Neural progenitor cell (in vitro differentiated cells): ENCODE measurements at regions not wholly inside any gene's neighbourhood (a gene's known extent, or its start where the extent isn't known, plus 50 kb on each side); places are given as distances from the start of the nearest gene placed in this dataset.

Experiments
- DNase-seq: peaks from one replicate; pipeline ENCODE4 v3.0.0-alpha.2; 2016; ENCODE audit warnings: low spot score
- H2AFZ ChIP-seq: fragments of 200-600 bp; sonication (generic); replicated peaks from 2 replicates; pipeline ENCODE4 v1.6.1; 2016; ENCODE audit warnings: antibody characterized with exemption
- H3F3A ChIP-seq: fragments of 200-600 bp; sonication (generic); 2 replicates; pipeline ENCODE4 v1.6.1; 2016; ENCODE audit warnings: antibody characterized with exemption, low read depth
- H3K27ac ChIP-seq: fragments of 200-600 bp; sonication (generic); 2 replicates; pipeline ENCODE4 v1.5.1; 2016; ENCODE audit warnings: mild to moderate bottlenecking
- H3K27me3 ChIP-seq: fragments of 200-600 bp; sonication (generic); 2 replicates; pipeline ENCODE4 v1.6.1; 2016; ENCODE audit warnings: mild to moderate bottlenecking, moderate library complexity
- H3K36me3 ChIP-seq: fragments of 200-600 bp; sonication (generic); 2 replicates; pipeline ENCODE4 v1.5.1; 2016
- H3K4me1 ChIP-seq: fragments of 200-600 bp; sonication (generic); 2 replicates; pipeline ENCODE4 v1.6.1; 2016; ENCODE audit warnings: mixed run types
- H3K4me2 ChIP-seq: fragments of 200-600 bp; sonication (generic); 2 replicates; pipeline ENCODE4 v1.6.1; 2016
- H3K4me3 ChIP-seq: fragments of 200-600 bp; sonication (generic); 2 replicates; pipeline ENCODE4 v1.5.1; 2016
- H3K79me2 ChIP-seq: fragments of 200-600 bp; sonication (generic); 2 replicates; pipeline ENCODE4 v1.6.1; 2016; ENCODE audit warnings: low read depth
- H3K9ac ChIP-seq: fragments of 200-600 bp; sonication (generic); 2 replicates; pipeline ENCODE4 v1.6.1; 2016
- H3K9me3 ChIP-seq: fragments of 200-600 bp; sonication (generic); 2 replicates; pipeline ENCODE4 v1.5.1; 2016; ENCODE audit warnings: low read depth
- H4K20me1 ChIP-seq: fragments of 200-600 bp; sonication (generic); 2 replicates; pipeline ENCODE4 v1.6.1; 2016; ENCODE audit warnings: low read depth
- H3K27ac Mint-ChIP-seq: 3 replicates; pipeline ENCODE4 v1.8.0; 2021; ENCODE audit warnings: mixed read lengths
- H3K27me3 Mint-ChIP-seq: 2 replicates; pipeline ENCODE4 v1.8.0; 2022; ENCODE audit warnings: low read depth, mild to moderate bottlenecking, inconsistent platforms, moderate library complexity, mixed read lengths; ENCODE audit not compliant: insufficient read depth
- H3K36me3 Mint-ChIP-seq: 3 replicates; pipeline ENCODE4 v1.8.0; 2021; ENCODE audit warnings: mixed read lengths
- H3K4me1 Mint-ChIP-seq: 3 replicates; pipeline ENCODE4 v1.8.0; 2021; ENCODE audit warnings: mixed read lengths
- H3K4me3 Mint-ChIP-seq: 3 replicates; pipeline ENCODE4 v1.8.0; 2021; ENCODE audit warnings: mild to moderate bottlenecking, moderate library complexity, mixed read lengths
- H3K9me3 Mint-ChIP-seq: 3 replicates; pipeline ENCODE4 v1.8.0; 2020; ENCODE audit warnings: mixed read lengths
- EZH2 ChIP-seq: fragments of 200-600 bp; sonication (generic); IDR thresholded peaks from 2 replicates; pipeline ENCODE4 v1.6.1; 2017; ENCODE audit warnings: antibody characterized with exemption, mild to moderate bottlenecking, moderate library complexity
- EZH2phosphoT487 ChIP-seq: fragments of 200-600 bp; sonication (generic); IDR thresholded peaks from 2 replicates; pipeline ENCODE4 v1.6.1; 2017; ENCODE audit warnings: antibody characterized with exemption
- TF ChIP-seq, protein P1 (sequence below): fragments of 200-600 bp; sonication (generic); IDR thresholded peaks from 2 replicates; pipeline ENCODE4 v1.5.1; 2017; ENCODE audit warnings: antibody characterized with exemption, mild to moderate bottlenecking

- no peaks in the 10 kb centered on the region for H3F3A ChIP-seq
- H3K36me3 Mint-ChIP-seq, result no peaks in the 10 kb centered on the region
- no peaks in the 10 kb centered on the region for H3K36me3 ChIP-seq
- H3K4me1 ChIP-seq, result no peaks in the 10 kb centered on the region
- H3K27me3 Mint-ChIP-seq, result no peaks in the 10 kb centered on the region
- H3K27ac Mint-ChIP-seq, result no peak overlapping the region
- no peak overlapping the region for H3K4me3 Mint-ChIP-seq
- TF ChIP-seq EZH2 (no peak), EZH2phosphoT487 (no peak)
- TF ChIP-seq, protein P1, sequence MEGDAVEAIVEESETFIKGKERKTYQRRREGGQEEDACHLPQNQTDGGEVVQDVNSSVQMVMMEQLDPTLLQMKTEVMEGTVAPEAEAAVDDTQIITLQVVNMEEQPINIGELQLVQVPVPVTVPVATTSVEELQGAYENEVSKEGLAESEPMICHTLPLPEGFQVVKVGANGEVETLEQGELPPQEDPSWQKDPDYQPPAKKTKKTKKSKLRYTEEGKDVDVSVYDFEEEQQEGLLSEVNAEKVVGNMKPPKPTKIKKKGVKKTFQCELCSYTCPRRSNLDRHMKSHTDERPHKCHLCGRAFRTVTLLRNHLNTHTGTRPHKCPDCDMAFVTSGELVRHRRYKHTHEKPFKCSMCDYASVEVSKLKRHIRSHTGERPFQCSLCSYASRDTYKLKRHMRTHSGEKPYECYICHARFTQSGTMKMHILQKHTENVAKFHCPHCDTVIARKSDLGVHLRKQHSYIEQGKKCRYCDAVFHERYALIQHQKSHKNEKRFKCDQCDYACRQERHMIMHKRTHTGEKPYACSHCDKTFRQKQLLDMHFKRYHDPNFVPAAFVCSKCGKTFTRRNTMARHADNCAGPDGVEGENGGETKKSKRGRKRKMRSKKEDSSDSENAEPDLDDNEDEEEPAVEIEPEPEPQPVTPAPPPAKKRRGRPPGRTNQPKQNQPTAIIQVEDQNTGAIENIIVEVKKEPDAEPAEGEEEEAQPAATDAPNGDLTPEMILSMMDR, result no peak
- H2AFZ ChIP-seq, result no peak overlapping the region
- peaks cover 4% of the 10 kb centered on the region for H3K9me3 ChIP-seq
- H3K27me3 ChIP-seq, result no peaks in the 10 kb centered on the region
- DNase-seq, result no peak
- H3K79me2 ChIP-seq, result no peaks in the 10 kb centered on the region
- H4K20me1 ChIP-seq, result no peaks in the 10 kb centered on the region
- no peaks in the 10 kb centered on the region for H3K4me1 Mint-ChIP-seq
- no peak overlapping the region for H3K9ac ChIP-seq
- no peak overlapping the region for H3K4me3 ChIP-seq
- no peak overlapping the region for H3K4me2 ChIP-seq
- H3K9me3 Mint-ChIP-seq, result peaks cover 9% of the 10 kb centered on the region
- no peak overlapping the region for H3K27ac ChIP-seq
Measured at GRCh38 chr5:144575736-144576135, 405.1 kb downstream of the KCTD16 start.

DNA sequence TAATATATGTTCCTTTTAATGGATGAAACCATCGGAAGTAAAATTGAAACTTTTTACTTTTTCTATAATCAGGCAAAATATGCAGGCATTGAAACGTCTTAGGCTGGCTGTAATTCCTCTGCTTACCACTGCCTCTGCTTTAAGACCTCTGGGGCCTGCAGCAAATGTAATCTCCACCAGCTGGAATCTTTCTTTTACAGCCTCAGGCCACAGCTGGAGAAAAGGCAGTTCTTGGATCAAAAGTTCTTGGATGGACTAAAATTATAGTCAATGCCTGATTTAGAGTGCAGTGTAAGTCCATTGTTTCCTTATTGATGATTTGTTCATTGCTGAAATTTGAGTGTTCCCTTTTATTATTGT lies 396.7 kb downstream of the KCTD16 start:
- no peaks in the 10 kb centered on the region for H3K27me3 Mint-ChIP-seq
- H3K79me2 ChIP-seq, result no peaks in the 10 kb centered on the region
- no peak for TF ChIP-seq EZH2
- TF ChIP-seq, protein P1, result no peak
- TF ChIP-seq EZH2phosphoT487, result no peak
- no peak overlapping the region for H3K4me2 ChIP-seq
- H3K27ac ChIP-seq, result no peak overlapping the region
- H4K20me1 ChIP-seq, result no peaks in the 10 kb centered on the region
- no peak overlapping the region for H3K9ac ChIP-seq
- no peaks in the 10 kb centered on the region for H3K4me1 ChIP-seq
- H3K4me1 Mint-ChIP-seq, result no peaks in the 10 kb centered on the region
- no peaks in the 10 kb centered on the region for H3K27me3 ChIP-seq
- no peak overlapping the region for H3K4me3 ChIP-seq
- H3K9me3 ChIP-seq, result no peaks in the 10 kb centered on the region
- no peak overlapping the region for H3K4me3 Mint-ChIP-seq
- no peak overlapping the region for H2AFZ ChIP-seq
- DNase-seq, result peak; percentile 4
- H3K27ac Mint-ChIP-seq, result no peak overlapping the region
- H3K9me3 Mint-ChIP-seq, result peaks cover 32% of the 10 kb centered on the region
- no peaks in the 10 kb centered on the region for H3K36me3 Mint-ChIP-seq
- H3F3A ChIP-seq, result no peaks in the 10 kb centered on the region
- H3K36me3 ChIP-seq, result no peaks in the 10 kb centered on the region

- Histone ChIP-seq H4K20me1 (no peaks in the 10 kb centered on the region), H3K4me1 (no peaks in the 10 kb centered on the region), H2AFZ (peak overlapping the region; percentile 51), H3K4me3 (no peak overlapping the region), H3F3A (no peaks in the 10 kb centered on the region), H3K27ac (no peak overlapping the region), H3K36me3 (no peaks in the 10 kb centered on the region), H3K9me3 (no peaks in the 10 kb centered on the region), H3K27me3 (no peaks in the 10 kb centered on the region), H3K4me2 (no peak overlapping the region), H3K9ac (no peak overlapping the region), H3K79me2 (no peaks in the 10 kb centered on the region)
- no peak overlapping the region for H3K27ac Mint-ChIP-seq
- peaks cover 32% of the 10 kb centered on the region for H3K9me3 Mint-ChIP-seq
- H3K27me3 Mint-ChIP-seq, result no peaks in the 10 kb centered on the region
- H3K4me1 Mint-ChIP-seq, result no peaks in the 10 kb centered on the region
- no peak overlapping the region for H3K4me3 Mint-ChIP-seq
- DNase-seq, result no peak
- H3K36me3 Mint-ChIP-seq, result no peaks in the 10 kb centered on the region
- TF ChIP-seq EZH2, result no peak
- no peak for TF ChIP-seq EZH2phosphoT487
- TF ChIP-seq, protein P1, result no peak
Measured at GRCh38 chr5:144566747-144567420, 396.2 kb downstream of the KCTD16 start.
